ENCODE measurements at regions not wholly inside any gene's neighbourhood (a gene's known extent, or its start where the extent isn't known, plus 50 kb on each side); places are given as distances from the start of the nearest gene placed in this dataset.

GRCh38 chr3:139157161-139157932 is 112.7 kb upstream of the PRR23C start:
- Histone ChIP-seq H3K4me3 (no peak overlapping the region), H3K27ac (no peak overlapping the region), H3K4me1 (no peaks in the 10 kb centered on the region), H3K36me3 (no peaks in the 10 kb centered on the region), H3K27me3 (no peaks in the 10 kb centered on the region), H3K9me3 (no peaks in the 10 kb centered on the region)
- no peak for TF ChIP-seq CTCF (IDR thresholded peaks at IDR 0.05)
- DNase-seq (ENCODE audit: low spot score) = no peak

GRCh38 chr3:139159356-139159755 is 114.7 kb upstream of the PRR23C start:
- DNase-seq (ENCODE audit: low spot score) = no peak
- Histone ChIP-seq H3K4me1 (no peaks in the 10 kb centered on the region), H3K9me3 (no peaks in the 10 kb centered on the region), H3K27me3 (no peaks in the 10 kb centered on the region), H3K36me3 (no peaks in the 10 kb centered on the region), H3K27ac (no peak overlapping the region), H3K4me3 (no peak overlapping the region)
- TF ChIP-seq CTCF (IDR thresholded peaks at IDR 0.05) = no peak

GRCh38 chr3:139173372-139174108 is 128.8 kb upstream of the PRR23C start:
- Histone ChIP-seq H3K4me1 (no peaks in the 10 kb centered on the region), H3K9me3 (no peaks in the 10 kb centered on the region), H3K4me3 (peak overlapping the region in 1 of 2 donors; percentile 10), H3K27ac (no peak overlapping the region), H3K36me3 (no peaks in the 10 kb centered on the region), H3K27me3 (no peaks in the 10 kb centered on the region)
- no peak for DNase-seq (ENCODE audit: low spot score)
- no peak for TF ChIP-seq CTCF (IDR thresholded peaks at IDR 0.05)

- TF ChIP-seq CTCF (IDR thresholded peaks at IDR 0.05) = no peak
- no peak overlapping the region for H3K27ac ChIP-seq
- H3K4me3 ChIP-seq = no peak overlapping the region
- no peaks in the 10 kb centered on the region for H3K27me3 ChIP-seq
- H3K4me1 ChIP-seq = no peaks in the 10 kb centered on the region
- DNase-seq (ENCODE audit: low spot score) = no peak
- no peaks in the 10 kb centered on the region for H3K36me3 ChIP-seq
- H3K9me3 ChIP-seq = peaks cover 7 to 15% of the 10 kb centered on the region in 2 donors
Measured at GRCh38 chr3:139180489-139180888, 135.8 kb upstream of the PRR23C start.

GRCh38 chr3:139182143-139182542 is 137.5 kb upstream of the PRR23C start:
- no peak for DNase-seq (ENCODE audit: low spot score)
- Histone ChIP-seq H3K9me3 (peaks cover 7 to 15% of the 10 kb centered on the region in 2 donors), H3K36me3 (no peaks in the 10 kb centered on the region), H3K27ac (no peak overlapping the region), H3K4me1 (no peaks in the 10 kb centered on the region), H3K4me3 (no peak overlapping the region), H3K27me3 (no peaks in the 10 kb centered on the region)
- TF ChIP-seq CTCF (IDR thresholded peaks at IDR 0.05) = no peak
